SK-N-DZ (cell line): ENCODE measurements at regions not wholly inside any gene's neighbourhood (a gene's known extent, or its start where the extent isn't known, plus 50 kb on each side); places are given as distances from the start of the nearest gene placed in this dataset.
"Not testable (repeated sequence)": the region's sequence is repeated elsewhere in the genome, so short reads cannot be mapped to it uniquely, and the experiment has no call there.

Experiments
- DNase-seq: peaks from one replicate; pipeline ENCODE4 v3.0.0-alpha.2; 2015; ENCODE audit warnings: low spot score

DNA sequence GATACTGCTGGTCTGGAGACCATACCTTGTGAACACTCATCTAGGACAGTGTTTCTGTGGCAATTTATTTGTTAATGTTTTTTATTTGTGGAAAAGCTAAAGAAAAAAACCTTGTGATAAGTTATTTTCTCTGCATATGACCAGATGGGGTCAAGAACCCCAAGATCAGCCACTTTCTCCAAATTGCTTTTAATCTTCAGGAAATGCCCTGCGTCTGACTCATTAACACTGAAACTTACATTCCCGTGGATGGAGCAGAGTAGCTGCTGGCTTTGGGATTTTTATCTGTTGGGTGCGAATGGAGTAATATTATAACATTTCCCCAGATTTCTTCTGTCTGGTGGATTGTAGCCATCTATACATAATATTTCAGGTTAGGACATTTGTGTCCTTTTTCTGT, 444.5 kb downstream of the SH3GL2 start:
- no peak for DNase-seq

DNA sequence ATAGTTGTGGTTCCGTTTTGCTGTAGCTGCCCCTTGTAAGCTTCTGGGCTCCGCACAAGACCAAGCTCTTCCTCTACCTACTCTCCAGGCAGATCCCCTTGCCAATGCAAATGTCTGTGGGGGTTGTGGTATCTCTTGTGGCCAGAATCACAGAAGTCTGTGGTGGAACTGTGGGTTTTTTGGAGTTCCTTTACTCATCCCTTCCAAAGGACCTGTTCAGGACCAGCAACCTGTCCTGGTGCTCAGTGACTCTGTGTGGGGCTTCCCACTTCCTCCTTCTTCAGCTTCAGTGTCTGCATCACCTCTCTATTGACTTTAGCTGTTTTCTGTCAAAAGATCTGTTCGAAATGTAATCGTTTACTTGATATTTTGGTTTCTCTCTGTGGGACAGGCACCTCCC, 441.3 kb upstream of the ADAMTSL1 start:
- DNase-seq, result no peak

DNA sequence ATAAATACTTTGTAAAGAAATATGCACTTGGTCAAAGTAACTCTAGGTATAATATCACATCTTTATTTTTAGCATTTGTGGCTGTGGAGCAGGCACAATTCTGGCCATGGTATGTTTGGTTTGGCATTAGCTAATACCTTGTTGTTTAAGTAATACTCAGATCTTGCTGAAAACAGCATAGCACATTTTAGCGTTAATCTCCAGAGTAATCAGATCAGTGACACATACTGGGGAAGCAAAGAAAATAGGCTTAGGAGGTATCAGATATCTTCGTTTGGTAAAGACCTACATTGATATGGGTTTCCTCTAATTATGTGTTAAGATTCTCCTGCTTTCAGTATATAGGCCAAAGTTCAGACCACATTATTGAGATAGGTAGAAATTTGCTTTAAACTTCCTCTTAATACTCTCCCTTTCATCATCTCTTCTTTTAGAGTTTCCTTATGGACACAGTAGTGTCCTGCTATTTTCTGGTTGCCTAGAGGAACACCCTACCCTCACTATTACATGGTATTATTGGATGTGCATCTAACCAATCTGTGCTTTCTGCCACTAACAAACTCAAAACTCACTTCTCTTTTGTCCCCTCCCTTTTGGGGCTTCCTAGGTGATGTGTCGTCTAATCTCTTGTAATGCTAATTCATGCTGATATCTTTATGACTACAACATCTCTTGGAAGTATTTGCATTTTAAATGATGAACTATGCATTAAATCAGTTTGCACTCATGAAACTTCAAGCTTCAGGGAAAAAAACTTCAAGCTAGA, 437.3 kb upstream of the ADAMTSL1 start:
- no peak for DNase-seq

DNA sequence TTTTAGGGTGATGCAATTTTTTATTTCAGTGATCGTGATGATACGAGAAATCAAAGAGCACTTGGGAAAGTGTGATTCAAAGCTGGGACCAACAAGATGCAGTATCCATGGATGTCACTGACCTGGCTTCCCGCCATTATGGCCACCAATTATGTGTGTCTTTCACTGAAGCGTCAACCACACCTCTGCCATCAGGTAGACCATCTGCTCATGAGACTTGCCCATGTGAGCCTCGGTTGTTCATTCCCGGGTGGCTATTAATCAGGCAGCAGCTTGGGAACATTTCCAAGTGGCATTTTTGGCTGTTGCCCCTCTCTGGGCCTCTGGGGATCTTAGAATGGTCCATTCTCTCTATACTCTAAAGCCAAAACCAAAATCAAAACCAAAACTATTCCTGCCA, 436.0 kb upstream of the ADAMTSL1 start:
- no peak for DNase-seq

DNA sequence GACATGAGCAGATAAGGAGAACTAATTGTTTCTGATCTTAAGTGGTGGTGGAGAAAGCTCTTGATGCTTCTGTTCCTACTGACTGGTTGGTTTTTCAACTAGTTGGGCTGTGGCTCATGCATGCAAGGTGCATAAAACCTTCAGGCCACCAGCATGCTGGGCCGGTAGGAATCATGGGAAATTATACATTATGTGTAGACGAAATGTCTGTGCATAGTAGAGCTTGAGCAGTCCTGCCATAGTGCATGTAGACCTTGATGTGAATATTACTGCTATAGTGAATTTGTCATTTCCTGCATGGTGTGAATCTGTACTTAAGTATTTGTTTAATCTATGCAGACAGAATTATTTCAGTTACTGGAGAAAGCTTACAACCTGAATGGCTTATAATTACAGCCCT, 433.6 kb upstream of the ADAMTSL1 start:
- DNase-seq, result no peak

DNA sequence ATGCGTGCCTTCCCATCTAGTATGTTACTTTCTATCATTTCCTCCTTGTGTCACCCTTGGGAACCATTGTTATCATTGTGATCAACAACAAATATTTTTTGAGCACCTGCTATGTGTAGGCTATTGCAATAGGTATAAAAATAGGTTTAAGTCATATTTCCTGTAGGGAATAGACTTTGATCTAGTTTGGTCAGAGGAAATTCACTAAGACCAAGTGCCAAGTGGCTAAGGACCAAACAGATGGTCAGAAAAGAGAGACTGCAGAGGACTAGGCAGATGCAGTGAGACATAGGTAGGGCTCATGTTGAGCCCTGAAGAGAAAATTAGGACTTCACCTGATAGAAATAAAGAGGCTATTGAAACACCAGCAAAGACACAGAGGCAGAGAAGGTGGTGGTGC, 430.0 kb upstream of the ADAMTSL1 start:
- no peak for DNase-seq

DNA sequence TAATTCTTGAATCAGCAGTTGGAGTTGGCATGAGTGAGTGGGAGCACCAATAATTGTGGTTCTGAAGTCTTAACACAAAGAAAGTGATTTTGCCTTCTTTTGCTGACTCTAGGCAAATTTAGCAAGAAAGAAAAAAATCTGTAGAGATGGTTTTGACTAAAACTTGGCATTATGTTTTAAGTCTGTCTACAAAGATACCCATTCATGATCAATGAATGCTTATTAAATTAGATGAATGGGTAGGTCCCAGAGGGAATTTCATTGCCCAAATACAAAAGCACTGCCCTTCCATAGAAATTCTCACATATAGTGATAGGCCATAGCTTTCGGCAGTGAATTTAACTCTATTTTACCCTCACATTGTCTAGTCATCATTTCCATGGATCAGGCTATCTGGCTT, 428.6 kb upstream of the ADAMTSL1 start:
- DNase-seq, result no peak

DNA sequence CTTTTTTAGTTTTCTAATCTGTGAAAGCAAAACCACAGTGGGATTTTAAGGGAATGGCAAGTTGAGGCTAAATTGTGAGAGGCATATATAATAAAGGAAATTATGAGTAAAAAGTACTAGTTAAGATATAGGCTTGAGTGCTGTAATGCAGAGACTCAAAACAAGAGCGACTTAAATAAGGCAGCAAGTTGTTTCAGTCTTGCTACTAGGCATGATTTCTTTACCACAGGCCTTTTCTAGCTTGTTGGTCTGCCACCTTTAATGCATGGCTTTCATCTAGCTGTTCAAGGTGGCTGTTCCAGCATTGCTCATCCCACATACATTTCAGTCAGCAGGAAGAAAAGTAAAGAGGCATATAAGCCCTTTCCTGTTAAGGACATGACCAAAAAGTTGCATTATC, 427.9 kb upstream of the ADAMTSL1 start:
- DNase-seq, result no peak

DNA sequence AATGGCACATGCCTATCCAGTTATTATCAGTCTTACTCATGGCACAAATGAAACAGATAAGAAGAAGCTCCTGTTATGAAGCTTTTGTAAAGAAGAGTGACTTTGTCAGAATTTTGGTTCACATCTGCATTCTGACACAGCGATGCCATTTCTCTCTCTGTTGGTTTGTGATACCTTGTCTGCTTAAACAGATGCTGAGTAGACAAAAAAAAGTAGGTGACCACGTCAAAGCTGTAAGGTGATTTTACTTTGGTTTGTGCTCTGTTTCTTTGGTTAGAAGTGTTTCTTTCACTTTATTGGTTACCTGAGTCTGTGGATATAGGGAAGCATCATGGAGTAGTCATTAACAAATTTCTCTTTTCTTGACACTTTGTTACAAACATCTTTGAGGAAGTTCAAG, 422.3 kb upstream of the ADAMTSL1 start:
- no peak for DNase-seq

DNA sequence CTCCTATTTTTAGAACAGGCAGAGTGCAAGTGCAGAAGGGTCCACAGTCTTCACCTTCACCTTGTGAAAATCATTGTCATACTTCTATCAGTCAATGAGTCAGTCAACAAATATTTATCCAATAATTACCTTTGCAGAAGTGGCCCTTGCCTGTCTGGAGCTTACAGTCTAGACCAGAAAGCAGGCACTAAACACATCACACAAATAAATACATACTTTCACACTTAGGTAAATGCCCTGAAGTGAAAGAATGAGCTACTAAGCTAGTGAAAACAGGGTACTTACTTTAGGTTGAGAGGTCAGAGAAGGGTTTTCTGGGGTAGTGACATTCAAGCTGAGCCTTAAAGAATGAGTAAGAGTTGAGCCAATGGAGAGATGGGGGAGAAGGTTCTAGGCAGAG, 421.9 kb upstream of the ADAMTSL1 start:
- no peak for DNase-seq

DNA sequence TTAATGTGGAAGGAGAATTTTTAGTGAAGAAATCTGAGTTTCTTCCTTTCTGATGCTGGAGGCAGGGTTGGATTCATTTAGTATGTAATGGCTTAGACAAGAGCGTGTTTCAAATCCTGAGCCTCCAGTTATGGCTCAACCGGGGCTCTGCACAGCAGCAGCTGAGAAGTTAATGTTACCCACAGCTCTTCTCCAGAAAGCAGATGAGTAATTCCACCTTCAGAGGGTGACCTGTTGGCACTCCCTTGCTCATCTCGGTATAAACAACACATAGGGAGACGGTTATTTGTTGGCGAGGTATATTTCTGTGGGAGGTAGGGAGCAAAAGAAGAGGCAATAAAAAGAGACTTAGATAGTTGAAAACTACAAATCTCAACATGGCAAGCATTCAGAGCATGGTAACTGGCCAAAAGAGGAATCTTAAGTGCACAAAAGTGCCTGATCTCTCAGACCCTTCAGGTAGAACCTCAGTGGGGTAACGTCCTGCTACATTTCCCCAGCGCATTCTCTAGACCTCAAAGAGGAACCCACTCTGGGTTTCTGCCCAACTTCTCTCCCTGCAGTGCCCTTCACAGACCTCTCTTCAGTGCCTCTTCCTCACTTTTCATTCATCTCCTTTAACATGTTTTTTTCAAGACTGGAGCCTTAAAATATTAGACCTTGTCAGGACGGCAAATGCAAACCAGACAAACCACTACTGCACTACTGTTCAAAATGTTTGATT, 417.5 kb upstream of the ADAMTSL1 start:
- no peak for DNase-seq

DNA sequence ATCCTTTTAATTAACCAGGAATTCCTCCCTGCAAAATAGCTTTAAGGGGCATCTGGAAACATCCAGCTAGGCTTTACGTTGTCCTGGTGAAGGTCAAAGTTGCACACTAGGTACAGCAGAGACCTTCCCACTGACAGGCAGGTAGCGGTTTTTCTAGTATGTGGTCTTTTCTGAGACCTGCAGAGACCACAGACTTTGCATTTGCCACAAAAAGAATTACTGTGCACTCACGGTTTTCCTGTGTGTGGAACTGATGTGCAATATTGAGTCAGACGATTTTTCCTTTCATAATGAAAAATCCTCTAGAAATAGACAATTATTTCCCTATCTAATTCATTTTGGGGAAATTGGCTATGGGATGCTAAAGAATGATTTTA, 417.0 kb upstream of the ADAMTSL1 start:
- DNase-seq, result no peak

DNA sequence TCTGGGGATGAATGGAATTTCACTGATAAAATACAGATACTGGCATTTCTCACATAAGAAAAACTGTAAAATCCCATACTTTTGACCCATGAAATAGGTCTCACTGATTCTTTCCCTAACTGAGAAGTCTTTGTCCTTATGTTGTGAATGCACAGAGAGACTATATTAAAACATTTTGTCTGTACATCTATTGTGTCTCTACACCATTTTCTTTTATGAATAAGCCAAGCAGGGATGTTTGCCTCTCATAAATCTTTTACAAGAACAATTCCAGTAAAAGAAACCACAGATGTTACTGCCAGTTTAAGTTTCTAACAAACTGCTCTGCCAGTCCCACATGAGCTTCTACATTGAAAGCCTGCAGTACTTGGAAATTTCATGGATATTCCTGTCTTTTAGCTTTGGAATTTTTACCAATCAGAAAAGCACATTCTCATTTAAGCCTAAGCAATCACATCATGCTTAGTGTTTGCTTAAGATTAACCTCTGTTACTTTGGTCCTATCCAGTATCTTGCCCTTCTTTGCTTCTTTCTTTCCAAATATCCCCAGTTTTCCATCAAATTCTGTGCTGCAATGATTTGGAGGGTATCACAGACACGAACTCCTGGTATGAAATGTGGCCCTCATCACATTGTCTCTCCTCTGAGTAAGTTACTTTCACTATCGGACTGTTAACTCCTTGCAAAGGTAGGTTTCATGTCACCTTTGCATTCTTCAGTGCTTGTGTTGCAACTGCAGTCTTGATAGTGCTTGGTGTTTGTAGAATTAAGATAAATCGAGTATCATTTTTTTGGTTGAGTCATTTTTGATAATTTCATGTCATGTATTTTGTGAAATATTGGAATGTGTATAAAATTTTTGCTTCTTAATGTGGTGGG, 415.1 kb upstream of the ADAMTSL1 start:
- no peak for DNase-seq

DNA sequence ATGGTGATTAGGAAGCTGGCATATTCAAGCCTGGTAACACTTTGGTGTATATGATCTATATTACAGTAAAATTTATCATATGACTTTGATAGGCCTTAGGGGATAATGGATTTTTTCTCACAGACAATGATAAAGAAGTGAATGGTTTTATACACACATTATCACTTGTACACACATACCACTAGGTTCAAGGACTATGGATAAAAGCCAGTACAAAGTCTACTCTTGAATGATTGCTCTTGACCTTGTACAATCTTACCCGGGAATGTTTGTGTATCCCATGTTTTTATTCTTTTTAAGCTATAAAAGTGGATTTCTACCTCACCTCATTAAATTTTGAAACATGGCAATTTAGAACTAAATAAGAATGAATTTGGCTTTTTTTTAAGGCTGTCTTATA, 414.5 kb upstream of the ADAMTSL1 start:
- DNase-seq, result no peak

DNA sequence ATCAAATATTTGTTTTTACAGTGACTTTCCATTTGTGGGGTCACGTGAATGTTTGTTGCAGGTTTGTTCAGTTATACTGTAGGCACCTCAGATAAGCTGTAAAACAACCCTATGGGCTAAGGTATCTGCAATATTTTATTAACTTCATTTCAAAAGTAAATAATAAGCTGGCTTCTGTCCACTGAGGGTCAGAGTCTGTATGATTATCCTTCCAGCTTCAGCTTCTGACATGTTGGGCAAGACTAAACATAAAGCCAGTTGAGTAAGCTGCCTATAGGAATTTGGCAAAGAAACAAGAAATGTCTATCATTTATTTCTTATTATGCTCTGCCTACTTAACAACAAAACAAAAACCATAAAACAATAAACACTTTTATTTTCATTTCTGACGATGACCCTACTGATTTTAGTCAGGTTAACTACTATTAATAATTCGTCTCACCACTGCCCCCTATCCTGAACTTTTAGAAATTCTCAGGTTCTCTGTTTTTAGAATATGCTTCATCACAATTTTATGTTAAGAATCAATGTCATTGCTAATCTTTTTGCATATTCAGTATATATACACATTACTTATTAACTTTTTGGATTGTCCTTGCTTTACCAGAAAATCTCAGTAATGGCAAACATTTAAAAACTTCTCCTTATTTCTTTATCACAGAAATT, 413.6 kb upstream of the ADAMTSL1 start:
- DNase-seq, result no peak

DNA sequence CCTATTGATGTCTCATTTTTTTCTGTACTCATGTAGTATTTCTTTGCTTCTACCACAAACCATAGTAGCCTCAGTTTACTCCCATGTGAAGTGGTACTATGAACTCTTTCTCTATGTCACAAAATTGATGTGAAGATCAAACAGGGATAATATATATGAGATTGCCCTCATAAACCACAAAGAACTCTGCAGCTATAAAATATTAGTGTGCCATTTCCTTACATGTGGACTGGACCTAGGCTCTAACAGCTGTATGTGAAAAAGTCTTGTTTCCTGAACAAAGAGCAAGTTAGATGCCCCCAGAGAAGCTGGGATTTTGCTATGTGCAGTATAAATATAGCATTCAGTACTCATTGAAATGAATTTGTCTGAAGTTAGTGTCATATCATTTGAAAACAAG, 412.6 kb upstream of the ADAMTSL1 start:
- no peak for DNase-seq

DNA sequence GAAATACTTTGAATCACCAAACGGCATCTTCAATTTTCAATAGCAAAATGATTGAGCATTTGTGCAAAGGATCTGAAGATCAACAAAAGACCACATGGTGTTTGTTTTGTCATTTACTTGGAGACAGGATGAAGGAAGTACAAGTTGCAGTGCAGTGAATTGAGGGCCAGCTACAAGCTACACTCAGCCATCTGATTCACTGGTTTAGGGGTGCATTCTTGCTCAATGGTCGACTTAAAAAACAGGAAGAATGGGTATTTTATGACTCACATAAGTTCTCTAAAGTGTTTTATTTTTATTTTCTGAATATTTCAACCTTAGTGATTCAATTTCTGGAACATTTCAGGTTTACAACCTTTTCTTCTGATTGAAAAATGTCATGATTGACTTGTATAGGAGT, 412.1 kb upstream of the ADAMTSL1 start:
- DNase-seq, result no peak

DNA sequence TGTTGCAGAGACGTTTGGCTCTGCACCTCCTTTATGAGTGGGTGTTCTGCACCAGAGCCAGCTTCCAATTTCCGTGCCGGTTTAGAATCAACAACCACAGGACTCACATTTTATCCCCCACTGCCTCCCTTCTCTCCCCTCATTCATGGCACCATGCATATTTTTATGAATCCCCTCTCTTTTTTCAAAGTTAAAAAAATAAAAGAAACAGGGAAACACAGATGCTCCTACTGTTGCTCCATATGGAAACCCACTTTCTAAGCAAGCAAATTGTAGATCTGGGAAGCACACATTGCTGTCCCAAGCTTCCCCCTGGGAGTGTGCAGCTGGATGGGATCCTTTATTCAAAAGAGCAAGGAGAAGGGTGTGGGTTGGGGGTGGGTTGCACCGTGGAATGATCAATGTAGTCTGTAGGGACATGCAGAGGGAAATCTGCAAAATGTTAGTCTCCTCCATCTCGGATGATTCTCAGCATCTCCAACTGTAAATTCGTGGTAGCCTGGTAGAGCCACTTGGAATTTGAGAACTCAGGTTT, 410.0 kb upstream of the ADAMTSL1 start:
- DNase-seq, result no peak

DNA sequence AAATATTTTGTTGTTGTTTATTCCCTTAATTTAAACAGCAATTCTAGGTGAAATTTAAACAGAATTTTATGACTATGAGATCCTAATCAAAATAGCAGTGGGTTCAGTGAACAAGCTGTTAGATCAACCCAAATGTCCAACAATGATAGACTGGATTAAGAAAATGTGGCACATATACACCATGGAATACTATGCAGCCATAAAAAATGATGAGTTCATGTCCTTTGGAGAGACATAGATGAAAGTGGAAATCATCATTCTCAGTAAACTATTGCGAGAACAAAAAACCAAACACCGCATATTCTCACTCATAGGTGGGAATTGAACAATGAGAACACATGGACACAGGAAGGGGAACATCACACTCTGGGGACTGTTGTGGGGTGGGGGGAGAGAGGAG, 407.3 kb upstream of the ADAMTSL1 start:
- not testable (repeated sequence) for DNase-seq

DNA sequence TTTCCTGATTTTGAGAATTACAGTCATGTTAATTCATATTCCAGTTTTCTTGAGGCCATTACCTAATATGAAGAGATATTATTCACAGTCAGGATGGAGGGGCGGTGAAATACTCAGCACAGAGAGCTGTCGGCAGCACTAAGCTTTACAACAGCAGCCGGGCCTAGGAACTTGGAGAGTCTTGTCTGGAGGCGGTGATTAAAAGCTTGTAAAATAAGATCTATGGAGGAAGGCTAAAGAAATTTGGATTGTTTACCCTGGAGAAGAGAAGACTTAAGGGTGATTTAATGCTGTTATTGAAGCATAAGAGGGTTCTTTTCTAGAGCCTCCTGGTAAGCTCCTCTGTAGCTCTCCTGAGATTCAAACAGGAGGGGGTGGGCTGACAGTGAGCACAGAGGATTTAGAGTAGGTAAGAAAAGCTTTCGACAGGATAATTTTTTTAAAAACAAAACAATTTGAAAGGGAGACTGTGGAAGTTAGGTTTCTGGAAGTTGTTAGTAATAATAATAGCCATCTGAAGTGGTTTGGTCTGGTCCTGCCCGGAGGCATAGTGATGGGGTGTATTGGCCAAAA, 406.3 kb upstream of the ADAMTSL1 start:
- no peak for DNase-seq

DNA sequence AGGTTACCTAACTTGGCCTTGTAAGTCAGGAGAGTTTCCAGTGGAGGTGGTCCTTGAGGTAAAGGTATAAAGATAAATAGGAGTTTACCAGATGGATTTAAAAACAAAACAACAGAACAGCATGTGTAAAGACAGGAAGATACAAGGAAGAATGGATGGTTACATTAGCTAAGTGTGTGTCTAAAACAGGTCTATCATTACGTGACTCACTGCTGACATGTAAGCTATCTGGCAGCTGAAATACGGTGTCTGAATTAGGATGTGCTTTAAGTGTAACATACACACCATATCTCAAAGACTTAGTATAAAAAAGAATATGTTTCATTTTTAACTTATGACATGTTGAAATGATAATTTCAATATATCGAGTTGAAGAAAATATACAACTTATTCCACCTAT, 405.1 kb upstream of the ADAMTSL1 start:
- no peak for DNase-seq
